OCI-LY1 (cell line): ENCODE measurements at regions not wholly inside any gene's neighbourhood (a gene's known extent, or its start where the extent isn't known, plus 50 kb on each side); places are given as distances from the start of the nearest gene placed in this dataset.

Experiments
- H2AFZ ChIP-seq: fragments of 200-600 bp; sonication (generic), shearing (Covaris generic); 2 replicates; pipeline ENCODE4 v1.6.0; 2014; ENCODE audit warnings: antibody characterized with exemption, mild to moderate bottlenecking, low read length
- H3F3A ChIP-seq: fragments of 200-600 bp; sonication (generic), shearing (Covaris generic); 2 replicates; pipeline ENCODE4 v1.6.0; 2014; ENCODE audit warnings: mild to moderate bottlenecking, antibody characterized with exemption, low read length, moderate library complexity; ENCODE audit not compliant: insufficient read depth
- H3K27ac ChIP-seq: fragments of 200-600 bp; sonication (generic); 2 replicates; pipeline ENCODE4 v1.5.1; 2014; ENCODE audit warnings: low read length, mixed run types, mild to moderate bottlenecking, low read depth; ENCODE audit not compliant: poor library complexity, severe bottlenecking
- H3K27me3 ChIP-seq: fragments of 200-600 bp; sonication (generic); 2 replicates; pipeline ENCODE4 v1.6.0; 2014; ENCODE audit warnings: antibody characterized with exemption, mild to moderate bottlenecking, low read length, moderate library complexity; ENCODE audit not compliant: insufficient read depth
- H3K36me3 ChIP-seq: fragments of 200-600 bp; sonication (generic); 2 replicates; pipeline ENCODE4 v1.6.1; 2014; ENCODE audit warnings: mild to moderate bottlenecking, antibody characterized with exemption, low read length, moderate library complexity, mixed read lengths; ENCODE audit not compliant: insufficient read depth
- H3K4me1 ChIP-seq: fragments of 200-600 bp; sonication (generic); 2 replicates; pipeline ENCODE4 v1.5.1; 2014; ENCODE audit warnings: mild to moderate bottlenecking, low read length, moderate library complexity; ENCODE audit not compliant: insufficient read depth, severe bottlenecking
- H3K4me2 ChIP-seq: fragments of 200-600 bp; sonication (generic), shearing (Covaris generic); 2 replicates; pipeline ENCODE4 v1.6.1; 2014; ENCODE audit warnings: low read length
- H3K4me3 ChIP-seq: fragments of 200-600 bp; sonication (generic); 2 replicates; pipeline ENCODE4 v1.5.1; 2014; ENCODE audit warnings: low read length, low read depth, mild to moderate bottlenecking, mixed read lengths; ENCODE audit not compliant: poor library complexity, severe bottlenecking
- H3K79me2 ChIP-seq: fragments of 200-600 bp; shearing (Covaris generic); 2 replicates; pipeline ENCODE4 v1.6.1; 2016; ENCODE audit warnings: mixed run types, low read length, mixed read lengths; ENCODE audit not compliant: insufficient read depth
- H3K9ac ChIP-seq: fragments of 200-600 bp; sonication (generic), shearing (Covaris generic); 2 replicates; pipeline ENCODE4 v1.6.1; 2014; ENCODE audit warnings: mild to moderate bottlenecking, low read length, mixed read lengths
- H3K9me2 ChIP-seq: fragments of 200-600 bp; sonication (generic), shearing (Covaris generic); 2 replicates; pipeline ENCODE4 v1.6.1; 2014; ENCODE audit warnings: low read depth, mild to moderate bottlenecking, low read length, mixed read lengths
- H3K9me3 ChIP-seq: fragments of 200-600 bp; shearing (Covaris generic); 2 replicates; pipeline ENCODE4 v1.6.1; 2014; ENCODE audit warnings: low read length, mixed read lengths
- H4K20me1 ChIP-seq: fragments of 200-600 bp; sonication (generic), shearing (Covaris generic); 2 replicates; pipeline ENCODE4 v1.6.0; 2016; ENCODE audit warnings: mild to moderate bottlenecking, low read length; ENCODE audit not compliant: insufficient read depth
- CTCF ChIP-seq: fragments of 200-600 bp; sonication (generic), shearing (Covaris generic); IDR thresholded peaks from 2 replicates; pipeline ENCODE4 v1.5.1; 2017; ENCODE audit warnings: mild to moderate bottlenecking, antibody characterized with exemption, low read length, moderate library complexity, mixed read lengths
- EZH2 ChIP-seq: fragments of 200-600 bp; sonication (generic), shearing (Covaris generic); IDR thresholded peaks from 2 replicates; pipeline ENCODE4 v1.8.0; 2017; ENCODE audit warnings: borderline replicate concordance, mixed run types, mild to moderate bottlenecking, antibody characterized with exemption, low read length, moderate library complexity, mixed read lengths

- Histone ChIP-seq H3K4me1 (no peaks in the 10 kb centered on the region), H3K9me3 (no peaks in the 10 kb centered on the region), H3K9me2 (no peaks in the 10 kb centered on the region), H3K27me3 (no peaks in the 10 kb centered on the region), H3K4me3 (no peak overlapping the region), H3K9ac (no peak overlapping the region), H3F3A (no peaks in the 10 kb centered on the region), H3K79me2 (no peaks in the 10 kb centered on the region), H2AFZ (no peak overlapping the region), H3K27ac (no peak overlapping the region), H3K4me2 (no peak overlapping the region), H3K36me3 (no peaks in the 10 kb centered on the region), H4K20me1 (no peaks in the 10 kb centered on the region)
- TF ChIP-seq CTCF (no peak), EZH2 (no peak)
Measured at GRCh38 chr5:30102185-30102584, 1091.3 kb upstream of the CDH6 start.

GRCh38 chr5:30100929-30101328 is 1092.6 kb upstream of the CDH6 start:
- no peaks in the 10 kb centered on the region for H3K27me3 ChIP-seq
- no peaks in the 10 kb centered on the region for H3K9me2 ChIP-seq
- no peaks in the 10 kb centered on the region for H4K20me1 ChIP-seq
- no peaks in the 10 kb centered on the region for H3K9me3 ChIP-seq
- H3K4me3 ChIP-seq = no peak overlapping the region
- no peak overlapping the region for H3K9ac ChIP-seq
- H3K27ac ChIP-seq = no peak overlapping the region
- no peaks in the 10 kb centered on the region for H3K36me3 ChIP-seq
- no peaks in the 10 kb centered on the region for H3F3A ChIP-seq
- H3K4me2 ChIP-seq = no peak overlapping the region
- no peaks in the 10 kb centered on the region for H3K79me2 ChIP-seq
- no peaks in the 10 kb centered on the region for H3K4me1 ChIP-seq
- H2AFZ ChIP-seq = no peak overlapping the region
- no peak for TF ChIP-seq CTCF
- TF ChIP-seq EZH2 = no peak

GRCh38 chr5:30100148-30100713 is 1093.3 kb upstream of the CDH6 start:
- no peaks in the 10 kb centered on the region for H3K9me3 ChIP-seq
- H3K36me3 ChIP-seq = no peaks in the 10 kb centered on the region
- no peak overlapping the region for H3K9ac ChIP-seq
- no peak overlapping the region for H3K4me3 ChIP-seq
- no peak overlapping the region for H3K27ac ChIP-seq
- H3K9me2 ChIP-seq = no peaks in the 10 kb centered on the region
- H3K79me2 ChIP-seq = no peaks in the 10 kb centered on the region
- TF ChIP-seq CTCF = no peak
- TF ChIP-seq EZH2 = no peak
- no peaks in the 10 kb centered on the region for H3F3A ChIP-seq
- no peak overlapping the region for H3K4me2 ChIP-seq
- H3K27me3 ChIP-seq = no peaks in the 10 kb centered on the region
- H3K4me1 ChIP-seq = no peaks in the 10 kb centered on the region
- H2AFZ ChIP-seq = no peak overlapping the region; the same call in 1 of the 2 replicates
- no peaks in the 10 kb centered on the region for H4K20me1 ChIP-seq
